OCI-M1 (cell line): ENCODE measurements at regions not wholly inside any gene's neighbourhood (a gene's known extent, or its start where the extent isn't known, plus 50 kb on each side); places are given as distances from the start of the nearest gene placed in this dataset.
"Not testable (repeated sequence)": the region's sequence is repeated elsewhere in the genome, so short reads cannot be mapped to it uniquely, and the experiment has no call there.

Experiments used
- DNase-seq: peaks from one replicate; lab custom pipeline; 2025; lab: John Stamatoyannopoulos, UW

- DNase-seq: no peak
These were observed 916.1 kb upstream of the POT1 start for GRCh38 chr7:125845686-125846085.

GRCh38 chr7:125834421-125834820 is 904.8 kb upstream of the POT1 start:
- no peak for DNase-seq

- DNase-seq: no peak
These were observed 904.2 kb upstream of the POT1 start for GRCh38 chr7:125833839-125834238.

- DNase-seq: no peak
These were observed 901.1 kb upstream of the POT1 start for GRCh38 chr7:125830743-125831142.

GRCh38 chr7:125828153-125828700 is 898.6 kb upstream of the POT1 start:
- DNase-seq: no peak

GRCh38 chr7:125823538-125823937 is 893.9 kb upstream of the POT1 start:
- DNase-seq: no peak

GRCh38 chr7:125820495-125820894 is 890.9 kb upstream of the POT1 start:
- DNase-seq: no peak

GRCh38 chr7:125814100-125814499 is 884.5 kb upstream of the POT1 start:
- DNase-seq: no peak

- DNase-seq: not testable (repeated sequence)
These were observed 876.9 kb upstream of the POT1 start for GRCh38 chr7:125806491-125806890.

GRCh38 chr7:125804273-125804672 is 874.6 kb upstream of the POT1 start:
- DNase-seq: no peak

- no peak for DNase-seq
These were observed 850.5 kb upstream of the POT1 start for GRCh38 chr7:125780153-125780552.

- DNase-seq: no peak
These were observed 845.7 kb upstream of the POT1 start for GRCh38 chr7:125775317-125775716.

- no peak for DNase-seq
These were observed 843.6 kb upstream of the POT1 start for GRCh38 chr7:125773113-125773785.

- no peak for DNase-seq
These were observed 818.3 kb upstream of the POT1 start for GRCh38 chr7:125747966-125748365.

GRCh38 chr7:125746510-125746909 is 816.9 kb upstream of the POT1 start:
- no peak for DNase-seq

GRCh38 chr7:125727215-125727614 is 797.6 kb upstream of the POT1 start:
- no peak for DNase-seq

- DNase-seq: no peak
These were observed 766.0 kb upstream of the POT1 start for GRCh38 chr7:125695626-125696025.

- no peak for DNase-seq
These were observed 753.5 kb upstream of the POT1 start for GRCh38 chr7:125683156-125683555.

- no peak for DNase-seq
These were observed 751.9 kb upstream of the POT1 start for GRCh38 chr7:125681508-125681907.

- DNase-seq: no peak
These were observed 749.1 kb upstream of the POT1 start for GRCh38 chr7:125678771-125679170.

GRCh38 chr7:125675640-125676039 is 746.0 kb upstream of the POT1 start:
- DNase-seq: peak; percentile 72

GRCh38 chr7:125675169-125675568 is 745.5 kb upstream of the POT1 start:
- DNase-seq: no peak

GRCh38 chr7:125670926-125671572 is 741.4 kb upstream of the POT1 start:
- peak; percentile 34 for DNase-seq
